CD14-positive monocyte (primary cell): ENCODE measurements at regions not wholly inside any gene's neighbourhood (a gene's known extent, or its start where the extent isn't known, plus 50 kb on each side); places are given as distances from the start of the nearest gene placed in this dataset.

Experiments used
- DNase-seq, 3 donors: peaks; one replicate each; pipeline ENCODE4 v3.0.0-alpha.2; 2011 to 2022
- H2AFZ ChIP-seq: 2 replicates; pipeline ENCODE4 v1.6.0; 2012; ENCODE audit warnings: mild to moderate bottlenecking, low read depth, low read length, inconsistent platforms; ENCODE audit not compliant: insufficient read depth, poor library complexity, severe bottlenecking
- H3K27ac ChIP-seq, 2 donors: 1 replicate in 1 of 2; 2 replicates in 1 of 2; pipeline ENCODE4 v1.5.1; 2012 to 2013; ENCODE audit warnings: low read length in 2 of 2, control low read depth in 1 of 2, inconsistent platforms in 1 of 2, low read depth in 1 of 2, mild to moderate bottlenecking in 1 of 2
- H3K27me3 ChIP-seq, 2 donors: one replicate each; pipeline versions ENCODE4 v1.6.0 to v1.6.1; 2011 to 2013; ENCODE audit warnings: low read length in 2 of 2; ENCODE audit not compliant: control insufficient read depth in 2 of 2, insufficient read depth in 2 of 2
- H3K36me3 ChIP-seq, 2 donors: replicated peaks in 1 of 2; 1 replicate in 1 of 2; 2 replicates in 1 of 2; pipeline versions ENCODE4 v1.5.1 to v1.6.1; 2012 to 2013; ENCODE audit warnings: low read length in 2 of 2, control low read depth in 1 of 2, inconsistent platforms in 1 of 2, mild to moderate bottlenecking in 1 of 2; ENCODE audit not compliant: insufficient read depth in 2 of 2, control insufficient read depth in 1 of 2
- H3K4me1 ChIP-seq, 2 donors: 1 replicate in 1 of 2; 2 replicates in 1 of 2; pipeline versions ENCODE4 v1.5.1 to v1.6.1; 2012 to 2013; ENCODE audit warnings: low read length in 2 of 2, control low read depth in 1 of 2, inconsistent platforms in 1 of 2, mild to moderate bottlenecking in 1 of 2, moderate library complexity in 1 of 2; ENCODE audit not compliant: insufficient read depth in 2 of 2, control insufficient read depth in 1 of 2
- H3K4me2 ChIP-seq: replicated peaks from 2 replicates; pipeline ENCODE3; 2012; ENCODE audit warnings: low read length, moderate library complexity, mild to moderate bottlenecking; ENCODE audit not compliant: poor library complexity, severe bottlenecking; ENCODE audit errors: extremely low read depth
- H3K4me3 ChIP-seq, 3 experiments: fragments of 200-600 bp in 1 of 3; sonication (generic) in 1 of 3; replicated peaks in 1 of 3; 1 replicate in 2 of 3; 2 replicates in 1 of 3; pipeline ENCODE4 v1.5.1; 2011 to 2013; ENCODE audit warnings: low read length in 3 of 3, mild to moderate bottlenecking in 3 of 3, control low read depth in 2 of 3, low read depth in 2 of 3, inconsistent platforms in 1 of 3, moderate library complexity in 1 of 3
- H3K79me2 ChIP-seq: 2 replicates; pipeline ENCODE4 v1.6.0; 2012; ENCODE audit warnings: mild to moderate bottlenecking, control low read depth, inconsistent platforms, low read length, moderate library complexity; ENCODE audit not compliant: insufficient read depth
- H3K9ac ChIP-seq: 2 replicates; pipeline ENCODE4 v1.6.0; 2017; ENCODE audit warnings: low read length, mild to moderate bottlenecking; ENCODE audit not compliant: insufficient read depth, poor library complexity, severe bottlenecking
- H3K9me3 ChIP-seq, 2 donors: replicated peaks in 1 of 2; 1 replicate in 1 of 2; 2 replicates in 1 of 2; pipeline versions ENCODE4 v1.5.1 to v1.6.1; 2012 to 2013; ENCODE audit warnings: low read length in 2 of 2, control low read depth in 1 of 2; ENCODE audit not compliant: control insufficient read depth in 1 of 2, insufficient read depth in 1 of 2
- H4K20me1 ChIP-seq: 2 replicates; pipeline ENCODE4 v1.6.0; 2012; ENCODE audit warnings: mild to moderate bottlenecking, low read length, control low read depth, moderate library complexity; ENCODE audit not compliant: insufficient read depth
- H3K27ac Mint-ChIP-seq, 7 donors: one replicate each; pipeline ENCODE4 v1.8.0; 2020; ENCODE audit warnings: mild to moderate bottlenecking in 7 of 7, mixed read lengths in 7 of 7, moderate library complexity in 6 of 7, inconsistent platforms in 2 of 7
- H3K27me3 Mint-ChIP-seq, 3 donors: one replicate each; pipeline ENCODE4 v1.8.0; 2021 to 2022; ENCODE audit warnings: low read depth in 3 of 3, mild to moderate bottlenecking in 3 of 3, mixed read lengths in 3 of 3, moderate library complexity in 3 of 3, inconsistent platforms in 1 of 3
- H3K36me3 Mint-ChIP-seq, 2 donors: one replicate each; pipeline ENCODE4 v1.8.0; 2020; ENCODE audit warnings: mixed read lengths in 2 of 2, inconsistent platforms in 1 of 2, mild to moderate bottlenecking in 1 of 2
- H3K4me1 Mint-ChIP-seq: one replicate; pipeline ENCODE4 v1.8.0; 2020; ENCODE audit warnings: mild to moderate bottlenecking, mixed read lengths
- H3K4me3 Mint-ChIP-seq, 2 donors: one replicate each; pipeline ENCODE4 v1.8.0; 2020; ENCODE audit warnings: mild to moderate bottlenecking in 2 of 2, mixed read lengths in 2 of 2, moderate library complexity in 1 of 2
- H3K9me3 Mint-ChIP-seq, 7 donors: one replicate each; pipeline ENCODE4 v1.8.0; 2020 to 2022; ENCODE audit warnings: mixed read lengths in 7 of 7, mild to moderate bottlenecking in 6 of 7, moderate library complexity in 6 of 7, inconsistent platforms in 2 of 7
- WGBS: methylation state at CpG from one replicate; pipeline ENCODE4 v1.1.5; 2013; ENCODE audit warnings: missing lambda C conversion rate; ENCODE audit not compliant: insufficient coverage; 5-methylcytosine and 5-hydroxymethylcytosine counted together
- intact Hi-C, 2 donors: fragments of 100-400 bp; cut with micrococcal nuclease; formaldehyde crosslinking; loops; one replicate each; pipeline versions ENCODE4 v1.15.0 to v1.15.1; 2023
- TF ChIP-seq, protein P1 (sequence below): fragments of 200-600 bp; IDR thresholded peaks from one replicate; pipeline ENCODE4 v1.8.0; 2022; ENCODE audit warnings: antibody characterized with exemption, mild to moderate bottlenecking

DNA sequence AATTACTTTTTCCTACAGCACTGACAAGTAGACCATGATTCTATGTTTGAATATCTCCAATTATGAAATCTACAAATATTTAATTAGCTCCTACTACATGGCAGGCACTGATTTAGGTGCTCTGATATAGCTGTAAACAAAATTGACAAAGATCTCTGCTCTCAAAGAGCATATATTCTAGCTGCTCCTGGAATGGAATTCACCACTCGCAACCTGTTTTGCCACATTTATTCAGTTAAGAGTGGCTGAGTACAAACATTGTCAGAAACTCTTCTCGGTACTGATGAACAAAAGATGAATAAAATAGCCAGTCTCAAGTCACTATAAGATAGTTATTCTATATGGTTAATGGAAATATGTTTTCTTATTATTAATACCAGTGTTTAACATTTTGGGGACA is 114.2 kb upstream of the PDE4D start:
- Histone ChIP-seq H3K4me2 (no peak overlapping the region), H3K79me2 (no peaks in the 10 kb centered on the region), H2AFZ (no peak overlapping the region), H3K4me3 (no peak overlapping the region), H3K36me3 (peaks cover 0 to 17% of the 10 kb centered on the region in 2 donors), H4K20me1 (no peaks in the 10 kb centered on the region), H3K9me3 (peaks cover 5 to 12% of the 10 kb centered on the region in 2 donors), H3K9ac (no peak overlapping the region), H3K27ac (no peak overlapping the region), H3K4me1 (no peaks in the 10 kb centered on the region), H3K27me3 (no peaks in the 10 kb centered on the region)
- peaks cover 3 to 11% of the 10 kb centered on the region in 2 donors for H3K36me3 Mint-ChIP-seq
- no peak overlapping the region for H3K27ac Mint-ChIP-seq
- intact Hi-C loops: no loop called here
- peaks cover 2 to 9% (median 5%) of the 10 kb centered on the region in 7 donors for H3K9me3 Mint-ChIP-seq
- DNase-seq: no peak
- H3K4me1 Mint-ChIP-seq: no peaks in the 10 kb centered on the region
- no peaks in the 10 kb centered on the region for H3K27me3 Mint-ChIP-seq
- 100% methylated on average over 1 of the region's 2 CpGs for WGBS
- TF ChIP-seq, protein P1, sequence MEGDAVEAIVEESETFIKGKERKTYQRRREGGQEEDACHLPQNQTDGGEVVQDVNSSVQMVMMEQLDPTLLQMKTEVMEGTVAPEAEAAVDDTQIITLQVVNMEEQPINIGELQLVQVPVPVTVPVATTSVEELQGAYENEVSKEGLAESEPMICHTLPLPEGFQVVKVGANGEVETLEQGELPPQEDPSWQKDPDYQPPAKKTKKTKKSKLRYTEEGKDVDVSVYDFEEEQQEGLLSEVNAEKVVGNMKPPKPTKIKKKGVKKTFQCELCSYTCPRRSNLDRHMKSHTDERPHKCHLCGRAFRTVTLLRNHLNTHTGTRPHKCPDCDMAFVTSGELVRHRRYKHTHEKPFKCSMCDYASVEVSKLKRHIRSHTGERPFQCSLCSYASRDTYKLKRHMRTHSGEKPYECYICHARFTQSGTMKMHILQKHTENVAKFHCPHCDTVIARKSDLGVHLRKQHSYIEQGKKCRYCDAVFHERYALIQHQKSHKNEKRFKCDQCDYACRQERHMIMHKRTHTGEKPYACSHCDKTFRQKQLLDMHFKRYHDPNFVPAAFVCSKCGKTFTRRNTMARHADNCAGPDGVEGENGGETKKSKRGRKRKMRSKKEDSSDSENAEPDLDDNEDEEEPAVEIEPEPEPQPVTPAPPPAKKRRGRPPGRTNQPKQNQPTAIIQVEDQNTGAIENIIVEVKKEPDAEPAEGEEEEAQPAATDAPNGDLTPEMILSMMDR: no peak
- no peak overlapping the region for H3K4me3 Mint-ChIP-seq

DNA sequence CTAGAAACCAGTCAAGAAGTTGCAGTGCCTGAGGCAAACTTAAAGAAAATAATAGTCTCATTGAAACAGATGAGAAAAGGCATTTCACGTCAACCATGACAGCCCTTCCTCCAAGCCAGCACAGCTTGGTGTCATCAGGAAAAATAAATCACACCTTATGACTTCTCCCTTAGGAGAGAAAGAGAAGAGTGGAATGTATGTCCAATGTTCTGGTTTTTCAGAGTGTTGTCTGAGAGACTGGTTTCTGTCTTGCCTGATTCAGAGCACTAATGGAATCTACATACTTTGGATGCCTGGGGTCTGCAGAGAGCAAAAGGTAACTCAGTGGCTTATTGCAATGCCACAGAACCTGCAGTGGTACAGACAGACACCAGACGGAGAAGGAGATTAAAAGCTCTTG is 105.5 kb upstream of the PDE4D start:
- TF ChIP-seq, protein P1: no peak
- Mint-ChIP-seq H3K27ac (no peak overlapping the region), H3K27me3 (no peaks in the 10 kb centered on the region), H3K9me3 (peaks cover 4 to 18% (median 11%) of the 10 kb centered on the region in 7 donors), H3K4me1 (peaks cover 3% of the 10 kb centered on the region), H3K36me3 (peaks cover 16 to 39% of the 10 kb centered on the region in 2 donors), H3K4me3 (no peak overlapping the region)
- no peak overlapping the region for H2AFZ ChIP-seq
- intact Hi-C loops: no loop called here
- no peaks in the 10 kb centered on the region for H4K20me1 ChIP-seq
- no peaks in the 10 kb centered on the region for H3K79me2 ChIP-seq
- no peak for DNase-seq
- H3K27ac ChIP-seq: no peak overlapping the region
- H3K9ac ChIP-seq: no peak overlapping the region
- H3K36me3 ChIP-seq: peaks cover 4 to 10% of the 10 kb centered on the region in 2 donors
- H3K4me2 ChIP-seq: no peak overlapping the region
- WGBS: no CpG with 5 or more reads among the region's 2 CpGs
- H3K9me3 ChIP-seq: peaks cover 10 to 11% of the 10 kb centered on the region in 2 donors
- H3K27me3 ChIP-seq: no peaks in the 10 kb centered on the region
- no peaks in the 10 kb centered on the region for H3K4me1 ChIP-seq
- H3K4me3 ChIP-seq: no peak overlapping the region
